Karpas-422 (cell line): ENCODE measurements at regions not wholly inside any gene's neighbourhood (a gene's known extent, or its start where the extent isn't known, plus 50 kb on each side); places are given as distances from the start of the nearest gene placed in this dataset.
"Not testable (repeated sequence)": the region's sequence is repeated elsewhere in the genome, so short reads cannot be mapped to it uniquely, and the experiment has no call there.

Source experiments
- DNase-seq: peaks from one replicate; pipeline ENCODE4 v3.0.0-alpha.2; 2015
- H2AFZ ChIP-seq: fragments of 200-600 bp; sonication (generic); 2 replicates; pipeline ENCODE4 v1.6.1; 2014; ENCODE audit warnings: antibody characterized with exemption, low read length, mixed read lengths
- H3K27ac ChIP-seq: fragments of 200-600 bp; sonication (generic); 2 replicates; pipeline ENCODE4 v1.5.1; 2014; ENCODE audit warnings: mild to moderate bottlenecking, low read length, moderate library complexity
- H3K27me3 ChIP-seq: fragments of 200-600 bp; sonication (generic); 2 replicates; pipeline ENCODE4 v1.6.1; 2014; ENCODE audit warnings: low read length, mixed read lengths
- H3K36me3 ChIP-seq: fragments of 200-600 bp; sonication (generic); 2 replicates; pipeline ENCODE4 v1.6.1; 2014; ENCODE audit warnings: low read length, mixed read lengths; ENCODE audit not compliant: insufficient read depth
- H3K4me1 ChIP-seq: fragments of 200-600 bp; sonication (generic); 2 replicates; pipeline ENCODE4 v1.6.1; 2014; ENCODE audit warnings: mild to moderate bottlenecking, low read length, mixed read lengths
- H3K4me2 ChIP-seq: fragments of 200-600 bp; sonication (generic); 2 replicates; pipeline ENCODE4 v1.6.1; 2014; ENCODE audit warnings: low read length, low read depth, mild to moderate bottlenecking; ENCODE audit not compliant: poor library complexity, severe bottlenecking
- H3K4me3 ChIP-seq: fragments of 200-600 bp; sonication (generic); 2 replicates; pipeline ENCODE4 v1.5.1; 2014; ENCODE audit warnings: mild to moderate bottlenecking, antibody characterized with exemption, low read length, mixed read lengths
- H3K79me2 ChIP-seq: fragments of 200-600 bp; sonication (generic); 2 replicates; pipeline ENCODE4 v1.6.1; 2014; ENCODE audit warnings: mild to moderate bottlenecking, low read length, mixed read lengths
- H3K9ac ChIP-seq: fragments of 200-600 bp; sonication (generic); 2 replicates; pipeline ENCODE4 v1.6.0; 2014; ENCODE audit warnings: low read length
- H3K9me2 ChIP-seq: fragments of 200-600 bp; sonication (generic), shearing (Covaris generic); replicated peaks from 2 replicates; pipeline ENCODE4 v1.6.0; 2014; ENCODE audit warnings: mild to moderate bottlenecking, low read length, moderate library complexity; ENCODE audit not compliant: insufficient read depth
- H3K9me3 ChIP-seq: fragments of 300-700, 200-600 bp; sonication (generic); 2 replicates; pipeline ENCODE4 v1.6.1; 2014; ENCODE audit warnings: low read length, mixed read lengths
- H4K20me1 ChIP-seq: fragments of 200-600 bp; sonication (generic); 2 replicates; pipeline ENCODE4 v1.6.1; 2014; ENCODE audit warnings: mild to moderate bottlenecking, antibody characterized with exemption, low read length, low read depth; ENCODE audit not compliant: insufficient read depth

DNA sequence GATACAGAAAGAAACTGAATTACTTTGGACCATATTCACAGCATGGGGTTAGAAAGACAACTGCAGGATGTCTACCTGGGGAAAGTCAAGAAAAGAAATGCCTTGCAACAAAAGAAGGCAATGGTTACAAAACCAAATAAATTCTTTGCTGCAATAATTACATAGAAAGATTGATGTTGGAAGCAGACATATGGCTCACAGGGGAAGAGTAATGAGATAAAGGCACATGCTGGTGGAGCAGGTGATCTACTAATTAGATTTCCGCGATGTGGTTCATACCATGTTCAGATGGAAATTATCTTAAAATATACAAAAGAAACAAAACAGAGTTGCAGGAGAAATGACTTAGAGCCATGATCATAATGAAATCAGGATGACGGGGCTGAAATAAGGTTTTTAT is 718.8 kb upstream of the PKDCC start:
- no peak for DNase-seq
- Histone ChIP-seq H3K4me1 (no peaks in the 10 kb centered on the region), H3K27ac (no peak overlapping the region)

DNA sequence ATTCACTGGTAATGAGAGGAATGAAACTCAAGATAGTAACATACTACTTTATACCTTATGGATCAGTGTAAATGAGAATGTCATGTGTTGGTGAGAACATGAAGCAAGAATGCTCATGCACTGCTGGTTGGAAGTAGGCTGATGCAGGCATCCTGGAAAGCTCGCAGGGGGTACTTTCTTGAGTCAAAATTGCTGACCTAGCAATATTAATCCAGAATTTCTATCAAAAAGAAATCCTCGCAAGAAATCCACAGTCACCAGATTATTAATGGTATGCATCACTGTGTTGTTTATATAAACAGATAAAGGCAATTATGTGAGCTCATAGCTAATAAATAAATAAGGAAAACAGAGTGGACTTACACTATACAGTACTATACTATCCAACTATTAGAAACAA is 713.7 kb upstream of the PKDCC start:
- H3K9ac ChIP-seq, result no peak overlapping the region
- H3K27ac ChIP-seq, result no peak overlapping the region
- 0 out of 2 replicates have a peak, but pooled peaks cover 3% of the 10 kb centered on the region for H3K9me2 ChIP-seq
- no peaks in the 10 kb centered on the region for H3K9me3 ChIP-seq
- DNase-seq, result no peak
- no peaks in the 10 kb centered on the region for H3K4me1 ChIP-seq
- H3K79me2 ChIP-seq, result no peaks in the 10 kb centered on the region
- no peaks in the 10 kb centered on the region for H4K20me1 ChIP-seq
- no peak overlapping the region for H2AFZ ChIP-seq
- no peak overlapping the region for H3K4me3 ChIP-seq
- H3K27me3 ChIP-seq, result no peaks in the 10 kb centered on the region
- H3K36me3 ChIP-seq, result no peaks in the 10 kb centered on the region
- no peak overlapping the region for H3K4me2 ChIP-seq

More for the DNA sequence above, 718.8 kb upstream of the PKDCC start:
- Histone ChIP-seq H4K20me1 (no peaks in the 10 kb centered on the region), H3K9me2 (0 out of 2 replicates have a peak, but pooled peaks cover 3% of the 10 kb centered on the region), H3K79me2 (no peaks in the 10 kb centered on the region), H2AFZ (no peak overlapping the region), H3K4me2 (no peak overlapping the region), H3K27me3 (no peaks in the 10 kb centered on the region), H3K9ac (no peak overlapping the region), H3K9me3 (no peaks in the 10 kb centered on the region), H3K4me3 (no peak overlapping the region), H3K36me3 (no peaks in the 10 kb centered on the region)

- H3K27ac ChIP-seq, H2AFZ ChIP-seq, H3K4me1 ChIP-seq, H3K9me2 ChIP-seq, H3K9me3 ChIP-seq, H3K4me2 ChIP-seq, H4K20me1 ChIP-seq, H3K79me2 ChIP-seq, H3K27me3 ChIP-seq, DNase-seq, H3K4me3 ChIP-seq, H3K9ac ChIP-seq, H3K36me3 ChIP-seq: not testable (repeated sequence)
Measured at GRCh38 chr2:41335573-41335972, 712.2 kb upstream of the PKDCC start.

DNA sequence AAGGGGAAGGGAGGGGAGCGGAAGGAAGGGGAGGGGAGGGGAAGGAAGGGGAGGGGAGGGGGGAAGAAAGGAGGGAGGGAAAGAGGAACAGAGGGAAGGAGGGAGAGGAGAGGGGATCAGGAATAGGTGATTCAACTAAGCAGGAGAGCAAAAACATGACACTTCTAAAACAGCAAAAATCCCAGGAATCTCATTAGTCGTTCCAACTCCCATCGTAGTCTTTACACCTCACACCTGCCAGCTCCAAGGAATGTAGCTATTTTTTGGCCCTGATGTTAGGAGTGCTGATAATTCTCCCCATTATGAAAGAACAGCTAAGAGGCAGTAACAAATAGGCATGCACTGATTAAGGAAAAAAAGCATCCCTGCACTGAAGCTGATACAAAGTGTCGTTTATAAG is 709.9 kb upstream of the PKDCC start:
- H3K4me1 ChIP-seq, result no peaks in the 10 kb centered on the region
- H3K9me3 ChIP-seq, result no peaks in the 10 kb centered on the region
- H3K36me3 ChIP-seq, result no peaks in the 10 kb centered on the region
- no peaks in the 10 kb centered on the region for H3K9me2 ChIP-seq
- no peaks in the 10 kb centered on the region for H3K79me2 ChIP-seq
- no peak overlapping the region for H3K4me3 ChIP-seq
- H3K27me3 ChIP-seq, result no peaks in the 10 kb centered on the region
- H4K20me1 ChIP-seq, result no peaks in the 10 kb centered on the region
- no peak for DNase-seq
- no peak overlapping the region for H3K9ac ChIP-seq
- H2AFZ ChIP-seq, result no peak overlapping the region
- no peak overlapping the region for H3K27ac ChIP-seq
- H3K4me2 ChIP-seq, result no peak overlapping the region

- H3K79me2 ChIP-seq, result no peaks in the 10 kb centered on the region
- no peaks in the 10 kb centered on the region for H4K20me1 ChIP-seq
- no peak overlapping the region for H3K27ac ChIP-seq
- H3K4me1 ChIP-seq, result no peaks in the 10 kb centered on the region
- H3K9ac ChIP-seq, result no peak overlapping the region
- no peak overlapping the region for H3K4me3 ChIP-seq
- no peak overlapping the region for H3K4me2 ChIP-seq
- H2AFZ ChIP-seq, result no peak overlapping the region
- DNase-seq, result no peak
- no peaks in the 10 kb centered on the region for H3K9me2 ChIP-seq
- no peaks in the 10 kb centered on the region for H3K27me3 ChIP-seq
- H3K36me3 ChIP-seq, result no peaks in the 10 kb centered on the region
- no peaks in the 10 kb centered on the region for H3K9me3 ChIP-seq
Measured at GRCh38 chr2:41344529-41344928, 703.3 kb upstream of the PKDCC start.

GRCh38 chr2:41353060-41353459 is 694.8 kb upstream of the PKDCC start:
- Histone ChIP-seq H3K4me3 (no peak overlapping the region), H3K79me2 (no peaks in the 10 kb centered on the region), H3K9ac (no peak overlapping the region), H4K20me1 (no peaks in the 10 kb centered on the region), H3K9me2 (no peaks in the 10 kb centered on the region), H3K9me3 (no peaks in the 10 kb centered on the region), H3K27ac (no peak overlapping the region), H3K4me2 (no peak overlapping the region), H3K36me3 (no peaks in the 10 kb centered on the region), H2AFZ (no peak overlapping the region), H3K27me3 (no peaks in the 10 kb centered on the region), H3K4me1 (no peaks in the 10 kb centered on the region)
- DNase-seq, result no peak

DNA sequence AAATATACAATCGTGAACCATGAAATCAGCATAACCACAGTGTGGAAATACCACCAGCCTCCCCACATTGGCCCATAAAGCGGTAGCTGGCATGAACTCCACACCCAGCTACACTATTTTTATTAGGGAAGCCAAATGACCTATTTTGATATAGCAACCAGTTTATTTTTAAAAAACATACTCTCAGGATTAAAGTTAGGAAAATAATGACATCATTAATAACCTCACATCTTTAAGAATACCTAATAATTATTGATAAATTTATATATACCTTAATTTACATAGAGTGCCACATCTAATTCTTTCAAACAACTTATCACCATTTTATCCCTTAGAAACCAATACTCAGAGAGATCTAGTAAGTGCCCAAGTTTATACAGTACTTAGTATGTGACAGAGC is 692.0 kb upstream of the PKDCC start:
- H3K9ac ChIP-seq, result no peak overlapping the region
- no peaks in the 10 kb centered on the region for H3K9me2 ChIP-seq
- no peaks in the 10 kb centered on the region for H3K9me3 ChIP-seq
- H3K27me3 ChIP-seq, result no peaks in the 10 kb centered on the region
- DNase-seq, result no peak
- H3K4me1 ChIP-seq, result no peaks in the 10 kb centered on the region
- H3K79me2 ChIP-seq, result no peaks in the 10 kb centered on the region
- no peak overlapping the region for H3K4me2 ChIP-seq
- H2AFZ ChIP-seq, result no peak overlapping the region
- no peak overlapping the region for H3K4me3 ChIP-seq
- H3K27ac ChIP-seq, result no peak overlapping the region
- H4K20me1 ChIP-seq, result no peaks in the 10 kb centered on the region
- no peaks in the 10 kb centered on the region for H3K36me3 ChIP-seq

GRCh38 chr2:41364842-41365241 is 683.0 kb upstream of the PKDCC start:
- H3K36me3 ChIP-seq, result no peaks in the 10 kb centered on the region
- H3K4me2 ChIP-seq, result no peak overlapping the region
- H2AFZ ChIP-seq, result no peak overlapping the region
- H3K9me2 ChIP-seq, result no peaks in the 10 kb centered on the region
- H3K9ac ChIP-seq, result no peak overlapping the region
- H3K79me2 ChIP-seq, result no peaks in the 10 kb centered on the region
- no peak overlapping the region for H3K27ac ChIP-seq
- DNase-seq, result no peak
- H4K20me1 ChIP-seq, result no peaks in the 10 kb centered on the region
- H3K9me3 ChIP-seq, result no peaks in the 10 kb centered on the region
- H3K27me3 ChIP-seq, result no peaks in the 10 kb centered on the region; the same call in 1 of the 2 replicates
- no peak overlapping the region for H3K4me3 ChIP-seq
- no peaks in the 10 kb centered on the region for H3K4me1 ChIP-seq

DNA sequence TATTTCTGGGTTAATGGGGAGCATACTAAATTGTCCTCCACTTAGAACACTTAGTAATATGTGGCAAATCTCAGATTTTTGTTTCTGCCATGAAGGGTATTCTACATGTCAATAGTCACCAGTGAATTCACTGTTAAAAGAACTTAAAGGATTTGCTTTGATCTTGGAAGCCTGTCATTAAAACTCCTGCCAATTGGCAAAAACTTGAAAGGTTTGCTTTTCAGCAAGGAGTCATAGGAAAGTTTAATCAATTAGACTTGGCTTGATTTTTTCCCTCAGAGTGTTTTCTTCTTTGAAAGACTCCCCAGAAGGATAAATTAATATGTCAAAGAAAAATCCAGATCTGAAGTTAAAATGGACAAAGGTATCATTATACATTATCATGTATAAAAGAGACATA is 671.9 kb upstream of the PKDCC start:
- Histone ChIP-seq H3K4me1 (no peaks in the 10 kb centered on the region), H2AFZ (no peak overlapping the region), H4K20me1 (no peaks in the 10 kb centered on the region), H3K9me2 (no peaks in the 10 kb centered on the region), H3K27ac (no peak overlapping the region), H3K9ac (no peak overlapping the region), H3K27me3 (no peaks in the 10 kb centered on the region), H3K79me2 (no peaks in the 10 kb centered on the region), H3K4me3 (no peak overlapping the region), H3K36me3 (no peaks in the 10 kb centered on the region), H3K9me3 (no peaks in the 10 kb centered on the region), H3K4me2 (no peak overlapping the region)
- DNase-seq, result no peak
